HCT116 (cell line): ENCODE measurements at regions not wholly inside any gene's neighbourhood (a gene's known extent, or its start where the extent isn't known, plus 50 kb on each side); places are given as distances from the start of the nearest gene placed in this dataset.
"Not testable (repeated sequence)": the region's sequence is repeated elsewhere in the genome, so short reads cannot be mapped to it uniquely, and the experiment has no call there.

Source experiments
- EZH2 ChIP-seq: fragments of 200-600 bp; sonication (generic); IDR thresholded peaks from 2 replicates; pipeline ENCODE4 v1.6.1; 2017; ENCODE audit warnings: antibody characterized with exemption, mixed run types
- POLR2AphosphoS5 ChIP-seq: IDR thresholded peaks from 2 replicates; pipeline ENCODE4 v1.6.1; 2011; ENCODE audit warnings: mild to moderate bottlenecking, low read depth, low read length, moderate library complexity
- SRF ChIP-seq: IDR thresholded peaks from 2 replicates; pipeline ENCODE4 v1.6.1; 2012; ENCODE audit warnings: low read depth
- TF ChIP-seq, protein P1 (sequence below), 3 experiments: fragments of 200-600 bp in 1 of 3; sonication (generic) in 1 of 3; IDR thresholded peaks in 2 of 3; conservative IDR thresholded peaks in 1 of 3; 2 replicates each; pipeline ENCODE4 v1.5.1; 2012 to 2017; ENCODE audit warnings: low read depth in 2 of 3, low read length in 2 of 3, antibody characterized with exemption in 1 of 3, borderline replicate concordance in 1 of 3, control low read depth in 1 of 3, mild to moderate bottlenecking in 1 of 3, mixed read lengths in 1 of 3, mixed run types in 1 of 3, moderate library complexity in 1 of 3; ENCODE audit not compliant: insufficient read depth in 1 of 3
- TF ChIP-seq, protein P2 (sequence below): IDR thresholded peaks from 2 replicates; pipeline ENCODE4 v1.6.1; 2012
- TF ChIP-seq, protein P3 (sequence below): IDR thresholded peaks from 2 replicates; pipeline ENCODE4 v1.6.1; 2011; ENCODE audit warnings: mild to moderate bottlenecking, low read length, moderate library complexity; ENCODE audit not compliant: insufficient replicate concordance; ENCODE audit errors: extremely low read depth
- TF ChIP-seq, protein P4 (sequence below): IDR thresholded peaks from 2 replicates; pipeline ENCODE4 v1.6.1; 2012; ENCODE audit warnings: low read depth

DNA sequence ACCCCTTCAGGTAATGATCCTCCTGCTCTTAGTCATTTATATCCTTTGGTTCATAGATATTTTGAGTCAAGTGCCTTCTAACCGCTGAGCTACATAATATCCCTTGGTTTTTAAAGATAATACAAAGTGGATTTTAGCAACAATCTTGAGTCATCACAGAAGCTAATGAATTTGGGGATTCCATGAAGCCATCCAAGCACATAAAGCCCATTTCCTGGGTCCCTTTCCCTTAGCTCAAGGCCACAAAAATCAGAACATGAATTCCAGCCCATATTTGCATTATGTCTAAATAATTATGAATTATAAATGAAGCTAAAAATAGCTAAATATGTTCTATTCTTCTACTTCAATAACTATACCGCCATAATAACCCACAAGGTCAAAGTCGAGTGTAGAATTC lies 572.1 kb upstream of the ZNF337 start:
- TF ChIP-seq, protein P1, sequence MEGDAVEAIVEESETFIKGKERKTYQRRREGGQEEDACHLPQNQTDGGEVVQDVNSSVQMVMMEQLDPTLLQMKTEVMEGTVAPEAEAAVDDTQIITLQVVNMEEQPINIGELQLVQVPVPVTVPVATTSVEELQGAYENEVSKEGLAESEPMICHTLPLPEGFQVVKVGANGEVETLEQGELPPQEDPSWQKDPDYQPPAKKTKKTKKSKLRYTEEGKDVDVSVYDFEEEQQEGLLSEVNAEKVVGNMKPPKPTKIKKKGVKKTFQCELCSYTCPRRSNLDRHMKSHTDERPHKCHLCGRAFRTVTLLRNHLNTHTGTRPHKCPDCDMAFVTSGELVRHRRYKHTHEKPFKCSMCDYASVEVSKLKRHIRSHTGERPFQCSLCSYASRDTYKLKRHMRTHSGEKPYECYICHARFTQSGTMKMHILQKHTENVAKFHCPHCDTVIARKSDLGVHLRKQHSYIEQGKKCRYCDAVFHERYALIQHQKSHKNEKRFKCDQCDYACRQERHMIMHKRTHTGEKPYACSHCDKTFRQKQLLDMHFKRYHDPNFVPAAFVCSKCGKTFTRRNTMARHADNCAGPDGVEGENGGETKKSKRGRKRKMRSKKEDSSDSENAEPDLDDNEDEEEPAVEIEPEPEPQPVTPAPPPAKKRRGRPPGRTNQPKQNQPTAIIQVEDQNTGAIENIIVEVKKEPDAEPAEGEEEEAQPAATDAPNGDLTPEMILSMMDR (IDR thresholded peaks at IDR 0.05 in 2 of 3, conservative IDR thresholded peaks at IDR 0.05 in 1 of 3; ENCODE audit: borderline replicate concordance in 1 of 3, insufficient read depth in 1 of 3, low read depth in 2 of 3, low read length in 2 of 3) = not testable (repeated sequence)
- TF ChIP-seq, protein P2, sequence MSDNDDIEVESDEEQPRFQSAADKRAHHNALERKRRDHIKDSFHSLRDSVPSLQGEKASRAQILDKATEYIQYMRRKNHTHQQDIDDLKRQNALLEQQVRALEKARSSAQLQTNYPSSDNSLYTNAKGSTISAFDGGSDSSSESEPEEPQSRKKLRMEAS = not testable (repeated sequence)
- TF ChIP-seq EZH2, POLR2AphosphoS5, SRF: not testable (repeated sequence)
- TF ChIP-seq, protein P3, sequence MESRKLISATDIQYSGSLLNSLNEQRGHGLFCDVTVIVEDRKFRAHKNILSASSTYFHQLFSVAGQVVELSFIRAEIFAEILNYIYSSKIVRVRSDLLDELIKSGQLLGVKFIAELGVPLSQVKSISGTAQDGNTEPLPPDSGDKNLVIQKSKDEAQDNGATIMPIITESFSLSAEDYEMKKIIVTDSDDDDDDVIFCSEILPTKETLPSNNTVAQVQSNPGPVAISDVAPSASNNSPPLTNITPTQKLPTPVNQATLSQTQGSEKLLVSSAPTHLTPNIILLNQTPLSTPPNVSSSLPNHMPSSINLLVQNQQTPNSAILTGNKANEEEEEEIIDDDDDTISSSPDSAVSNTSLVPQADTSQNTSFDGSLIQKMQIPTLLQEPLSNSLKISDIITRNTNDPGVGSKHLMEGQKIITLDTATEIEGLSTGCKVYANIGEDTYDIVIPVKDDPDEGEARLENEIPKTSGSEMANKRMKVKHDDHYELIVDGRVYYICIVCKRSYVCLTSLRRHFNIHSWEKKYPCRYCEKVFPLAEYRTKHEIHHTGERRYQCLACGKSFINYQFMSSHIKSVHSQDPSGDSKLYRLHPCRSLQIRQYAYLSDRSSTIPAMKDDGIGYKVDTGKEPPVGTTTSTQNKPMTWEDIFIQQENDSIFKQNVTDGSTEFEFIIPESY = not testable (repeated sequence)
- TF ChIP-seq, protein P4, sequence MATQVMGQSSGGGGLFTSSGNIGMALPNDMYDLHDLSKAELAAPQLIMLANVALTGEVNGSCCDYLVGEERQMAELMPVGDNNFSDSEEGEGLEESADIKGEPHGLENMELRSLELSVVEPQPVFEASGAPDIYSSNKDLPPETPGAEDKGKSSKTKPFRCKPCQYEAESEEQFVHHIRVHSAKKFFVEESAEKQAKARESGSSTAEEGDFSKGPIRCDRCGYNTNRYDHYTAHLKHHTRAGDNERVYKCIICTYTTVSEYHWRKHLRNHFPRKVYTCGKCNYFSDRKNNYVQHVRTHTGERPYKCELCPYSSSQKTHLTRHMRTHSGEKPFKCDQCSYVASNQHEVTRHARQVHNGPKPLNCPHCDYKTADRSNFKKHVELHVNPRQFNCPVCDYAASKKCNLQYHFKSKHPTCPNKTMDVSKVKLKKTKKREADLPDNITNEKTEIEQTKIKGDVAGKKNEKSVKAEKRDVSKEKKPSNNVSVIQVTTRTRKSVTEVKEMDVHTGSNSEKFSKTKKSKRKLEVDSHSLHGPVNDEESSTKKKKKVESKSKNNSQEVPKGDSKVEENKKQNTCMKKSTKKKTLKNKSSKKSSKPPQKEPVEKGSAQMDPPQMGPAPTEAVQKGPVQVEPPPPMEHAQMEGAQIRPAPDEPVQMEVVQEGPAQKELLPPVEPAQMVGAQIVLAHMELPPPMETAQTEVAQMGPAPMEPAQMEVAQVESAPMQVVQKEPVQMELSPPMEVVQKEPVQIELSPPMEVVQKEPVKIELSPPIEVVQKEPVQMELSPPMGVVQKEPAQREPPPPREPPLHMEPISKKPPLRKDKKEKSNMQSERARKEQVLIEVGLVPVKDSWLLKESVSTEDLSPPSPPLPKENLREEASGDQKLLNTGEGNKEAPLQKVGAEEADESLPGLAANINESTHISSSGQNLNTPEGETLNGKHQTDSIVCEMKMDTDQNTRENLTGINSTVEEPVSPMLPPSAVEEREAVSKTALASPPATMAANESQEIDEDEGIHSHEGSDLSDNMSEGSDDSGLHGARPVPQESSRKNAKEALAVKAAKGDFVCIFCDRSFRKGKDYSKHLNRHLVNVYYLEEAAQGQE = not testable (repeated sequence)
